ENCODE measurements at regions not wholly inside any gene's neighbourhood (a gene's known extent, or its start where the extent isn't known, plus 50 kb on each side); places are given as distances from the start of the nearest gene placed in this dataset.

DNA sequence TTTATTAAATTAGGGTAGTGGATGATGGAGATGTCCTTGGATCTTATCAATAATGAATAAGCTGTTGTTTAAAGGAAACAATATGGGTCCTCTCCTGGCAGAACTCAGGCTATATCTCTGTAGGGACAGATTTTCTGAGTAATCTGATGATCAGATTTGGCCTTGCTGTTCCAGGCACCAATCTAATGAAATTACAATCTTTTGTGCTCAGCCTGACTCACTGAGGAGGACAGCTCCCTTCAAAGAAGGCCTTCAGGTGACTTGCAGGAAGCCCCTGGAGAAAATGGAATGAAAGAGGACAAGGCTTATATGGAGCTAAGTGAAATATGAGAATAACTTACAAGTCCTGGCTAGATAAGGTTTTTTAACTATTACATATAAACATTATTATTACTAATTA lies 486.4 kb upstream of the SORCS1 start:
- DNase-seq (ENCODE audit: low spot score) (no peak), ATAC-seq (ENCODE audit: insufficient number of reproducible peaks, low FRiP score, low read depth) (no peak)
- TF ChIP-seq, protein P1, sequence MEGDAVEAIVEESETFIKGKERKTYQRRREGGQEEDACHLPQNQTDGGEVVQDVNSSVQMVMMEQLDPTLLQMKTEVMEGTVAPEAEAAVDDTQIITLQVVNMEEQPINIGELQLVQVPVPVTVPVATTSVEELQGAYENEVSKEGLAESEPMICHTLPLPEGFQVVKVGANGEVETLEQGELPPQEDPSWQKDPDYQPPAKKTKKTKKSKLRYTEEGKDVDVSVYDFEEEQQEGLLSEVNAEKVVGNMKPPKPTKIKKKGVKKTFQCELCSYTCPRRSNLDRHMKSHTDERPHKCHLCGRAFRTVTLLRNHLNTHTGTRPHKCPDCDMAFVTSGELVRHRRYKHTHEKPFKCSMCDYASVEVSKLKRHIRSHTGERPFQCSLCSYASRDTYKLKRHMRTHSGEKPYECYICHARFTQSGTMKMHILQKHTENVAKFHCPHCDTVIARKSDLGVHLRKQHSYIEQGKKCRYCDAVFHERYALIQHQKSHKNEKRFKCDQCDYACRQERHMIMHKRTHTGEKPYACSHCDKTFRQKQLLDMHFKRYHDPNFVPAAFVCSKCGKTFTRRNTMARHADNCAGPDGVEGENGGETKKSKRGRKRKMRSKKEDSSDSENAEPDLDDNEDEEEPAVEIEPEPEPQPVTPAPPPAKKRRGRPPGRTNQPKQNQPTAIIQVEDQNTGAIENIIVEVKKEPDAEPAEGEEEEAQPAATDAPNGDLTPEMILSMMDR (IDR thresholded peaks at IDR 0.05), result no peak
- Histone ChIP-seq H3K9me3 (no peaks in the 10 kb centered on the region), H3K27me3 (replicated peaks; ENCODE audit: insufficient read depth) (no peaks in the 10 kb centered on the region), H3K36me3 (no peaks in the 10 kb centered on the region), H3K4me3 (no peak overlapping the region), H3K4me1 (ENCODE audit: control insufficient read depth in 1 of 2, low read depth in 2 of 2) (no peaks in the 10 kb centered on the region), H3K27ac (no peak overlapping the region)

DNA sequence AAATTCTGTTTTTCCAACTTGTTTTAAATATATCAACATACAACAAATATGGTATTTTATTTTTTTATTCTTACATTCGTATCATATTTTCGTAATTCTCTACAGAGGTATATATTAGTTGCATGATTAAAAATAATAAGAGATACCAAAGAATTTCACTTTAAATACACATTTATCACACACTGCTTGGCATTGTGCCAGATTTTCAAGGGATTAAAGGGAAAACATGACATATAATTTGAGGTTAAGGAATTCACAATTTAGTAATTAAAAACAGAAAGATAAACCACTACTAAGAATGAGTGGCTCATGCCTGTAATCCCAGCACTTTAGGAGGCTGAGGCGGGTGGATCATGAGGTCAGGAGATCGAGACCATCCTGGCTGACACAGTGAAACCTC lies 484.7 kb upstream of the SORCS1 start:
- no peak overlapping the region for H3K27ac ChIP-seq
- no peak for DNase-seq (ENCODE audit: low spot score)
- H3K4me1 ChIP-seq (ENCODE audit: control insufficient read depth in 1 of 2, low read depth in 2 of 2), result no peaks in the 10 kb centered on the region
- TF ChIP-seq, protein P1 (IDR thresholded peaks at IDR 0.05), result no peak
- no peak for ATAC-seq (ENCODE audit: insufficient number of reproducible peaks, low FRiP score, low read depth)
- H3K9me3 ChIP-seq, result no peaks in the 10 kb centered on the region
- H3K4me3 ChIP-seq, result no peak overlapping the region
- no peaks in the 10 kb centered on the region for H3K27me3 ChIP-seq (replicated peaks; ENCODE audit: insufficient read depth)
- no peaks in the 10 kb centered on the region for H3K36me3 ChIP-seq

DNA sequence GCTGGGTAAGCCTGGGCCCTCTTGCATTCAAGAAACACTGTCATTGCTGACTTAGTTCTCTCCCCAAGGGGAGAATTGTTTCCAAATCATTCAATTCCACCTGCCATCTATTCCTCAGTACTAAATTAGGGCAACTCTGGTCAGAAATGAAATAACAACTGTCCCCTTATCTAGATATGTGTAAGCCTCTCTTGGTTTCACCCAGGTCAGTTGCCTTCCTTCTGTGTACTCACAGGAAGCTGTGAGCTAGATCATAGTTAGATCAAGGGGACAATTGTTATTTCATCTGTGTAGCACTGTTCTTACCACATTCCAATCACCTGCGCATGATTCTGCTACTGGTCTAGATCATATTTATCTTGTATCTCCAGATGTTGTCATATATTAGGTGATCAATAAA lies 483.0 kb upstream of the SORCS1 start:
- no peak for DNase-seq (ENCODE audit: low spot score)
- Histone ChIP-seq H3K36me3 (no peaks in the 10 kb centered on the region), H3K4me3 (no peak overlapping the region), H3K27me3 (replicated peaks; ENCODE audit: insufficient read depth) (no peaks in the 10 kb centered on the region), H3K9me3 (no peaks in the 10 kb centered on the region), H3K4me1 (ENCODE audit: control insufficient read depth in 1 of 2, low read depth in 2 of 2) (no peaks in the 10 kb centered on the region), H3K27ac (no peak overlapping the region)
- ATAC-seq (ENCODE audit: insufficient number of reproducible peaks, low FRiP score, low read depth), result no peak
- TF ChIP-seq, protein P1 (IDR thresholded peaks at IDR 0.05), result no peak

DNA sequence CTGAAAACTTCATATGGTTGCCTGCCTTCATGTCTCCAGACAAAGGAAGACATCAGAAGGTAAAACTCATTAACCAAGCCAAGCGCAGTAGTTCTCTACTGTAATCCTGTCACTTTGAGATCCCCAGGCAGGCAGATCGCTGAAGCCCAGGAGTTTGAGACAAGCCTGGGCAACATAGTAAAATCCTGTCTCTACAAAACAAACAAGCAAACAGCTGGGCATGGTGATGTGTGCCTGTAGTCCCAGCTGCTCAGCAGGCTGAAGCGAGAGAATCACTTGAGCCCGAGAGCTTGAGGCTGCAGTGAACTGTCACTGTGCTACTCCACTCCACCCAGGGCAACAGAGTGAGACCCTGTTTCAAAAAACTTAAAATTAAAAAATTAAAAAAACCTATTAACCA lies 467.4 kb upstream of the SORCS1 start:
- Histone ChIP-seq H3K4me3 (no peak overlapping the region), H3K27me3 (replicated peaks; ENCODE audit: insufficient read depth) (no peaks in the 10 kb centered on the region), H3K9me3 (no peaks in the 10 kb centered on the region), H3K4me1 (ENCODE audit: control insufficient read depth in 1 of 2, low read depth in 2 of 2) (no peaks in the 10 kb centered on the region), H3K27ac (no peak overlapping the region), H3K36me3 (no peaks in the 10 kb centered on the region)
- ATAC-seq (ENCODE audit: insufficient number of reproducible peaks, low FRiP score, low read depth) (no peak), DNase-seq (ENCODE audit: low spot score) (no peak)
- TF ChIP-seq, protein P1 (IDR thresholded peaks at IDR 0.05), result no peak

DNA sequence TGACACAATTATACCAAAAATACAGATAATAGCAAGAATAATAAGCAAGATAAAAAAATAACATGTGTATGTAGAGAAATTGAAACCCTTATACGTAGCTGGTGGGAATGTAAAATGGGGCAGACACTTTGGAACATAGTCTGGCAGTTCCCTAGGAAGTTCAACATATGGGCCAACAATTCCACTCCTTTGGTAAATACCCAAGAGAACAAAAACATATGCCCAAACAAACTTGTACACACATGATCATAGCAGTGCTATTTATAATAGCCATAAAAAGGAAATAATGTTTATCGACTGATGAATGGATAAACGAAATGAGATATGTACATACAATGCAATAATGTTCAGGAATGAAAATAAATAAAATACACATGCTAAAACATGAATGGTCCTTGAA lies 462.4 kb upstream of the SORCS1 start:
- TF ChIP-seq, protein P1 (IDR thresholded peaks at IDR 0.05), result no peak
- no peak overlapping the region for H3K4me3 ChIP-seq
- no peak for ATAC-seq (ENCODE audit: insufficient number of reproducible peaks, low FRiP score, low read depth)
- no peak for DNase-seq (ENCODE audit: low spot score)
- no peaks in the 10 kb centered on the region for H3K36me3 ChIP-seq
- H3K27me3 ChIP-seq (replicated peaks; ENCODE audit: insufficient read depth), result no peaks in the 10 kb centered on the region
- no peaks in the 10 kb centered on the region for H3K9me3 ChIP-seq
- no peak overlapping the region for H3K27ac ChIP-seq
- H3K4me1 ChIP-seq (ENCODE audit: control insufficient read depth in 1 of 2, low read depth in 2 of 2), result no peaks in the 10 kb centered on the region
